Inflammatory macrophage treated with lipopolysaccharide for 4 hours (primary cell): ENCODE measurements at regions not wholly inside any gene's neighbourhood (a gene's known extent, or its start where the extent isn't known, plus 50 kb on each side); places are given as distances from the start of the nearest gene placed in this dataset.
A peak's percentile ranks its signal among the peaks of the same experiment; 100 is the strongest.

Source experiments
- DNase-seq: peaks from one replicate; pipeline ENCODE4 v3.0.0-alpha.2; 2020

DNA sequence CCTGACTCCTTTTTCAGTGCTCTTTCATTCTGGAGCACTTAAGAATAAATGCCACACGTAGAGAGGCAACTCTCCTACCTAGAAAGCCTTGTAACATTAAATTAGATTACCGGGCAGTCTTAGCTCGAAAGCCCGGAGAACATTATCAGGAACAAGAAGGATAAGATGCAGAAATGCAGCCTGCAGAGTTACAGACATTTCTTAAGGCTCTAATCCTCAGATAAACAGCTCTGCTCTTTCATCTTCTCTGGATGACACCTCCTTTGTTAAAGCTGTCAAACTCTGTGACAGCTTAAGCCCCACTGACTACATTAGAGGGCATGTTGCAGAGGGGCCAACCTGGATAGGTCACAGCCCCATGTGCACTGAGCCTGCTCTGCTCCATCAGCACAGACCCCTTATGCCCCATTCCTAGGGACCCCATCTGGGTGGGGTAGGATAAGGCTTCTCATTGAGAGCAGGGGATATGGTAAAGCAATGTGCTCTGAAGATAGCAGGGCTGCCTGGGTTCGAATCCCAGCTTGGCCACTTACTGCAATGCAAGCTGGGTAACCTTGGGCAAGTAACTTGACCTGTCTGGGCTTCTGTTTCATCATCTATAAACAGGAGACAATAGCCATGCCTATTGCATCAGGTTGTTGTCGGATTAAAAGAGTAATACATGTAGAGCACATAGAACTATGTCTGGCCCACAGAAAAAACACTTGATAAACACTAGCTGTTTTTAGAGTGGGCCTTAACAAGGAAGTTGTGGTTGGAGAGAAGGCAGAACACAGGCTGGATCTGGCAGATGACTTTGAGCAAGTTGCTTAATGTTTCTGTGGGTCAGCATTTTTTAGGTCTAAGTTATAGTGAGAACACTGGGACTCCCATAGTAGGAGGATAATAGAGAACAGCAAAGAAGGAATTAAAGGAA is 111.4 kb downstream of the THNSL2 start:
- peak; percentile 82 for DNase-seq

DNA sequence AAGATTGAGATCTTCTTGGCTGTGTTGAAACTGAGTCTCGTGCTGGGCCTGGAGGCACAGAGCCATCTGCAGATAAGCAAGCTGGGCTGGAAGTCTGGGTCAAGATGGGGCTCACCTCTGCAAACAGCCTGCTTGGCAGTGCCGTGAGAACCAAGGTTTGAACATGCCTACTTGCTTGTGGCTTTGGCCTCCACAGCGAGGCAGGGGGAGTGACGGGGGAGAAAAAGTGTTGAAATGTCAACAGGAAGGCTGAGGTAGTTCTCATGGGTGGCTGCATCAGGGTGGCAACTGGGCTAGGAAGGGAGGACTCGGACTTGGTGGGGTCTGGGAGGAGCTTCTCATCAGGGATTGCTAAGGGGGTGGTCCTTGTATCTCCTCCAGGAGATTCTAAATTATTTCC is 99.7 kb downstream of the THNSL2 start:
- no peak for DNase-seq

DNA sequence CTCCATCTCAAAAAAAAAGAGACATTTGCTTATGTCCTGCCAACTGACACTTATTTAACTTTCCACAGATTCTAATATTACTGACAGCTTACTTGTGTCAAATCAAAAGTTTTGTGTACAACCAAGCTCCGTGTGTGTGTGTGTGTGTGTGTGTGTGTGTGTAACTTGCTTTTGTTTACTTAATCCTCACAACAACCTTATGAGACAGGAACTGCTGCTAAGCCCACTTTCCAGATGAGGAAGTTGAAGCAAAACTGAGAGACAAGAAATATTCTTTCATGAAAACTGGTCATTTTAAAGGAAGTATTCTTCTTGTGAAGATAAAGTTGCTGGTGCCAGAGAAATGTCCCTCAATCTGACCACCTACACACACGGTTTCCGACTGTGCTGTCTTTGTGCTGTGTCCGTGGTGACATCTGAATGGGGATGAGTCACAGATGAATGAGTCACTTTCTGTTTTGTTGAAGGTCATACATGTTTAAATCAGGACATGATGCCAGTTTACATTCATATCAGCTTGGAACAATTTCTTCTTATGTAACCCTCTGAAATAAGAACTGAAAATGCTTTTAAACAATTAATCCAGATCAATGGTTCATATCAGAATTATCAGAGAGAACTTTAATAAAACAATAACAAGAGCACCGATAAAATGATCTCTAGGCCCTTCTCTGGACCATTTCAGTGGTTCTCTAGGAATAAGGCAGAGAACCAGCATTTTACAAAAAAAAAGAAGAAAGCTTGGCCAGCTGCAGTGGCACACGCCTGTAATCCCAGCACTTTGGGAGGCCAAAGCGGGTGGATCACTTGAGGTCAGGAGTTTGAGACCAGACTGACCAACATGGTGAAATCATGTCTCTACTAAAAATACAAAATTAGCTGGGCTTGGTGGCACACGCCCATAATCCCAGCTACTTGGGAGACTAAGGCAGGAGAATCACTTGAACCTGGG is 95.5 kb downstream of the THNSL2 start:
- peak; percentile 96 for DNase-seq

DNA sequence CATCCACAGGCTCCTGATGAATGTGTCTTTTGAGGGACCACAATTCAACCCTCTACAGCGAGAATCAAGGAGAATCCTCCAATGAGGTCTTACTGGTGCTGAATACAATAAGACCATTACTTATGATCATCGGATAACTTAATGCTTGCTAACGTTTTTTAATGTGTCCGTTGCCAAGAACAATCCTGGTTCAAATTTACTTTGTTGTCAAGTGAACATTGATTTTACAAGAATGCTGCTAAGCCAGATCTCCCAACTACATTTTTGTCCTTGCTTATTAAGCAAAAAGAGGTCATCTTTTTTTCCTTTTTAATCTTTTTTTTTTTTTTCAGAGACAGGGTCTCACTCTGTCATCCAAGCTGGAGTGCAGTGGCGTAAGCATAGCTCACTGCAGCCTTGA is 93.7 kb downstream of the THNSL2 start:
- no peak for DNase-seq

DNA sequence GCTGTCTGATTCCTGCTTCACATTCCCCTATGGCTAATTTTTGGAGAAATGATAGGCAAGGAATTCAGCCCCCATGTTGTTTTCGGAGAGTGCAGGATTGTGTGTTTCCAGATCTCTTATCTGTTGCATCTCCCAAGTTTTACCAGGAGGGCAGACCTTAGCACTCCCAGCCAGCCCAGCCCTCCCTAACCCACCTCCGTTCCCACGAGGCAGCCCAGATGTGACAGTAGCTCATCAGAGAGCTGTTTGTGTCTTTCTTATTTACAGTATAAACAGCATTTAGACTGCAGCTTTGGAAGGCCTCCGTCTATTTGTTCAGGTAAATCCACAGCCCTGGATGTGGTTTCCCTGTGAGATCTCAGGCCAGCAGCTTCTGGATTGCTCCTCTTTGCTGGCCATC is 91.6 kb downstream of the THNSL2 start:
- DNase-seq: no peak

DNA sequence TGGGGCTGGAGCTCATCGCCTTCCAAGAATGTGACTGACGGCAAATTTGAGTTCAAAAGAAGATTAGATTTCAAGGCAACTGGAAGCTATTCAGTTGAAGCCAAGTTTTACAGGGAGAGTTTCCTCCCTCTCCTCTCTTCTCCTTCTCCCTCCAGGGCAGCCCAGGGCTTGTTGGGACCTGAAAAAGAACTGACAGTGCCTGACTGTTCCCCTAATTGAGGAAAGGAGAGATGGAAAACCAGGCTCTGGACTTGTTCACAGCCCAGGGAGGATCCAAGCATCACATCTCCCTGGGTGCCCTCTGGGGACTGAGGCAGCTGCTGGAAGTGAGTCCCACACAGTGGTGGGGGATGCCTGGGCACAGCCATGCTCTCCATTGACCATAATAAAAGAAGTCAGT is 88.1 kb downstream of the THNSL2 start:
- DNase-seq: no peak

DNA sequence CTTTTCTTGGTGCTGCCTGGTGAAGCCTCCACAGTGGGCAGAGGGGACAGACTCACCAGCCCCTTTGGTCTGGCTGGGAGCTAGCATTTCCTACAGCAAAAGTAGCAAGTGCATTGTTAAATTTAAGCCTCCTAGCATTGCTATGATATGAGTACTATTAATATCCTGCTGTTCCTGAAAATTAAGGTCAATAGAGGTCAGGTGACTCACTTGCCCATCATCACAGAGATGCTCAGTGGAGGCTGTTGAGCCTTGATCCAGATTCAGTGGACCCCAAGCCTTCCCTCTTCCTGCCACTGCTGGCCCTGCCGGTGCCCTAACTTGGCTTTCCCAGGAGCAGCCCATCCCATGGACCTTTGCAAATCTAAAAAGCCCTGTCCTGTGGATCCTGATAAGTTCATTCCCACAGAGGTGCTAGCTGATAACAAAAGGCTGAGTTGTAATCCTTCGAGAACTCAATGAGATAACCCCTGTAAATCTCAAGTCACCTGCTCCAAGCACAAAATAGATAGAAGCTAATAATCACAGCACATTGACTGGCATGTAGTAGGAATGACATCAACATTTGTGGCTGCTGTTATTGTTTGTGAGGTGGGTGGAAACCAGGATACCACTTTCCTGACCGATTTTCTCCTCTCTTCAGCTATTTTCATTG is 84.4 kb downstream of the THNSL2 start:
- no peak for DNase-seq

DNA sequence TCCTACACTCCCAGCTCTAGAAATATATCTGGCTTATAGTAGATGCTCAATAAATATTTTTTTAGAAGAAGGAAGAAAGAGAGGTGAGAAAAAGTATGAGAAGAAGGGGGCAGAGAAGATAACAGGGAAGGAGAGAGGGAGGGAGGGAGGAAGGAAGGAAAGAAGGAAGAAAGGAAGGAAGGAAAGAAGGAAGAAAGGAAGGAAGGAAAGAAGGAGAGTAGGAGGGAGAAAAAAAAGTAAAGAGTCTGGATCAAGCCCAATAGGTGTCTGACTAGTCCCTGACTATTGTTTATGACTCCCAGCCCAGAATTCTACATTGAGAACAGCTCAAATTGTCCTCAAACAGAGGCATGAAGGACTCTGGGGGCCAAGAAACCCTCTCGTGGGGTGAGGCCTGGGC is 83.9 kb downstream of the THNSL2 start:
- DNase-seq: no peak

DNA sequence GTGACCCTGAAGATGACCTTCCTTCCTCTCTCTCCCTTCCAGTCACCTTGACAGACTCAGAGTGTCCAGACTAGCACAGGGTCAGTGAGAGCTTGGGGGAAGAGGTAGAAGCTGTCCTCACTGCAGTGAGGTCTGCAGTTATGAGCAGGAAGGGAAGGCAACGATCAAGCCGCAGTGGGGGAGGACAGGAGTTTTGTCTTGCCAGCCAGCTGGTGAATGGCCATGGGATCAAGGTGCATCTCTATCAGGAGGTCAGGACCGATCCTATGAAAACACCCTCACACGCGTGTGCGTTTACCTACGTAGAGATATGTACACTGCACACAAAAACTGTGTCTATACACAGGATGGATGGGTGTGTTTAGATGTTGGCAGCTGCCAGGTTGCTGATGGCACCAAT is 83.2 kb downstream of the THNSL2 start:
- DNase-seq: no peak

DNA sequence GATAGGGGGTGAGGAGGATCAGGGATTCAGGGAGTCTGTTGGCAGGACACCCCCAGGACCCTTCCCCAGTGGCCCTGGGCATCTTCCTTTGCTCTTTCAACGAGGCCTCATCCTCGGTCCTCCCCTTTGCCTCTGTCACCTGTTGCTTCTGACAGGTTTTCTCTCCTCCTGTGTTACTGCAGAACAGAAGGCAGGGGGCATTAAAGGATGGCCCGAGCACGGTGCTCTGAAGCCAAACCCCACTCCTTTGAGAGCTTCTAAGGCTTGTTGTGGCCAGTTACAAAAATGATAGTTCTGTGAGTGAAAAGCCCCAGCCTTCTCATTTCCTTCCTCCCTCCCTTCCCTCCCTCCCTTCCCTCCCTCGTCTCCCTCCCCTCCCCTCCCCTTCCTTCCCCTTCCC is 82.5 kb downstream of the THNSL2 start:
- no peak for DNase-seq

DNA sequence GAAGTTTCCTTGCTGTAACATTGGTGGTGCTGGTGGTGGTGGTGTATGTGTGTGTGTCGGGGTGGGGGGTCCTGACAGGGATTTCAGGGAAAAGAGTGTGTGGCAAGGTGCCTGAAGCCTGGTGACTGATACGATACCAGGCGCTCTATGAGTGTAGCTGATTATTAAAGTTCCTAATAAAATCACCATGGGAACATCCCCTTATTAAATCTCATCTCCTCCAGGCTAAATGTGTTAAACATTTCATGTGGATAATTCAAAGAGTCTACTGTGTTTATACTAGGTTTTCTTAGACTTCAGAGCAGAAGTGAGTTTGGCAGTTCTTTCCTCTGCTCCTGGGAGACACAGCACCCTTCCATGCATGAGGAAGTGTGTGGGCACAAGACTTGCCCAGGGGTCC is 82.0 kb downstream of the THNSL2 start:
- DNase-seq: no peak

DNA sequence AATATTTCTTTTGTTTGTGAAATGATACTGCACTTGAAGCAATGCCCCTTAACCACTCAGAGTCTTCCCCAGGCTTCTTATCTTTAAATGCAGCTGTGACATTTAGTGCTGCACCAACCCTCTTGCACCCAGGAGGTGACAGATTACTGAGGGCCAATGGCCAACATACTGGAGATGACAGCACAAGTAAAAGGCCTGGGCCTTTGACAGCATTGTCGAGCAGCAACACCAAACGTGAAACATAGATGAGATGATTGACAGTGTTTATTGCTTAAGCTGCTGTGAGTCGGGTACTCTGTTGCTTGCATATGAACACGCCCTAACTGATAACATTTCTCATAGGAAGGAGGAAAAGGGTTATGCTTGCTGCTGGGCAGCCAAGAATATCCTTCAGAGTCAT is 80.3 kb downstream of the THNSL2 start:
- no peak for DNase-seq

DNA sequence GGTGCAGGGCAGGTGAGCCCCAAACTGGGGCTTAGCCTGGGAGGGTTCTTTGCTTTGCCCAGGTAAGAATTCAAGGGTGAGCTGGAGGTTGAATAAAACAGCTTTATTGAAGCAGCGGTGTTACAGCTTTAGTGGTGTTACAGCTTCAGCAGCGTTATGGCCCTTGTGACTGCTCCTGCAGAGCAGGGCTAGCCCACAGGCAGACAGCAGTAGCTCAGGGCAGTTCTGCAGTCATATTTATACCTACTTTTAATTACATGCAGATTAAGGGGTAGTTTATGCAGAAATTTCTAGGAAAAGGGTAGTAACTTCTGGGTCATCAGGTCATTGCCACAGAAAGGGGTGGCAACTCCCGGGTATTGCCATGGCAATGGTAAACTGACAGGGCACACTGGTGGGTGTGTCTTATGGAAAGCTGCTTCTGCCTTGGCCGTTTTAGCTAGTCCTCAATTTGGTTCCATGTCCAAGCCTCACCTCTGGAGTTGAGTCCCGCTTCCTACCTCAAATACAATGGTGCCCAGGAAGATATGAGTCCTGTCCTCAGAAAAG is 78.2 kb downstream of the THNSL2 start:
- peak; percentile 65 for DNase-seq

DNA sequence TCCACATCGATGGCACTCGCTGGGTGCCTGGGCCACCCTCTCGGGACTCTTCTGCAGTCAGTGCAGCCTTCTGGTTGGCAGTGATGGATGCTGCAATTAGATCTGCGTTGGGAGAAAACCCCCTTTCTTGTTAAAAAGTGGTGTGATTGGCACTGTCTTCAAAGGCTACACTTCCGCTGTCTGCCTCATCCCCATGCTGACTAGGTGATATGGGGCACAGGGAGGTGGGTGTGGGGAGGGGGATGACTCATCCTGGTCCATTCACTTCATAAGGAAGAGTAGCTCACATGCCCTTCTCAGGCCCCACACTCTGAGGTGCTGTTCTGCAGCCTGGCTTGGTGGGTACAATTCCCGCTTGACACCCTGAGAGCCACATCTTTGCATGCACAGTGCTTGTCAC is 77.4 kb downstream of the THNSL2 start:
- no peak for DNase-seq

DNA sequence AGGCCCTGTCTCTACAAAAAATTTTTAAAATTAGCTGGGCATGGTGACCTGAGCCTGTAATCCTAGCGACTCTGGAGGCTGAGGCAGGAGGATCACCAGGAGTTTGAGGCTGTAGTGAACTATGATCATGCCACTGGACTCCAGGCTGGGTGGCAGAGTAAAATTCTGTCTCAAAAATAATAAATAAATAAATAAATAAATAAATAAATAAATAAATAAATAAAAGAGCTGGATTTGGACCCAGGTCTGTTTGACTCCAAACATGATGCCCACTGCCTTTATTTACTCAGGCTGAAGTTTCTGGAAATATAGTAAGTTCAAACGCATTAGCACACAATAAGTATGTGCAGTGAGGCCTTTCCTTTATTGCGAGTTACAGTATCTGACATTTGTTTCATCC is 75.0 kb downstream of the THNSL2 start:
- DNase-seq: no peak

DNA sequence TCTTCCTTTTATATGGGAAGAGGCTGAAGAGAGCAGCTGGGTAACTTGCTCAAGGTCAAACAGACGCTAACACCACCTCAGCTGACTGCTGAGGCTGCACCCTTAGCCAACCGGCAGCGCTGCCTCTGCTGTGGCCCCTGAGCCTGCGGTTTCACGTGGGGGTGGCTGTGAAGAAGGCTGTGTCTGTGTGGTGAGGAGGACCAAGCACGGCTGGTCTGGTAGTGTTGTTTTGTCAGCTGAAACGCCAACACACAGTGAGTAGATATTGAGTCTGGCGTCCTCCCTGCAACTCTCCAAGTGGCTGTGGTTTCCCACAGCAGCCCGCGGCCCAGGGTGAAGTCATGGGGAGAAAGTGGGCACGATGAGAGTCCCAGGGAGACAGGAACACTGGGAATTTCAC is 69.6 kb downstream of the THNSL2 start:
- DNase-seq: no peak

DNA sequence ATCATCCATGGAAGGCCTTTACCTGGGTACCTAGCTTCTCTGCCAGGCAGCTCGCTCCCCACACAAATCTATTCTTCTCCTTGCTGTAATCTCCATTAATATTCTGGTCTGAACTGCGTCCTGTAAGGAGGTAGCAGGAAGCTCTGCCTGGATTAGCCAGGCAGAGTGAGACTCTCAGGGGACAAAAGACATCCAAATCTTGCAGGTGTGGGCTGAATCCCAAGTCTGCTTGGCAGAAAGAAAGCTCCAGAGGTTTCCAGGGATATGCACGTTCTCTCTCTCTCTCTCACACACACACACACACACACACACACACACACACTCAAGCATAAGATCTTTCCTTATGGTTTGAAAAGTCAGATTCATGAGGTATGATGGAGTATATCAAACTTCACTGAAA is 66.5 kb downstream of the THNSL2 start:
- no peak for DNase-seq
